ENCODE measurements at regions not wholly inside any gene's neighbourhood (a gene's known extent, or its start where the extent isn't known, plus 50 kb on each side); places are given as distances from the start of the nearest gene placed in this dataset.

- TF ChIP-seq, protein P1, sequence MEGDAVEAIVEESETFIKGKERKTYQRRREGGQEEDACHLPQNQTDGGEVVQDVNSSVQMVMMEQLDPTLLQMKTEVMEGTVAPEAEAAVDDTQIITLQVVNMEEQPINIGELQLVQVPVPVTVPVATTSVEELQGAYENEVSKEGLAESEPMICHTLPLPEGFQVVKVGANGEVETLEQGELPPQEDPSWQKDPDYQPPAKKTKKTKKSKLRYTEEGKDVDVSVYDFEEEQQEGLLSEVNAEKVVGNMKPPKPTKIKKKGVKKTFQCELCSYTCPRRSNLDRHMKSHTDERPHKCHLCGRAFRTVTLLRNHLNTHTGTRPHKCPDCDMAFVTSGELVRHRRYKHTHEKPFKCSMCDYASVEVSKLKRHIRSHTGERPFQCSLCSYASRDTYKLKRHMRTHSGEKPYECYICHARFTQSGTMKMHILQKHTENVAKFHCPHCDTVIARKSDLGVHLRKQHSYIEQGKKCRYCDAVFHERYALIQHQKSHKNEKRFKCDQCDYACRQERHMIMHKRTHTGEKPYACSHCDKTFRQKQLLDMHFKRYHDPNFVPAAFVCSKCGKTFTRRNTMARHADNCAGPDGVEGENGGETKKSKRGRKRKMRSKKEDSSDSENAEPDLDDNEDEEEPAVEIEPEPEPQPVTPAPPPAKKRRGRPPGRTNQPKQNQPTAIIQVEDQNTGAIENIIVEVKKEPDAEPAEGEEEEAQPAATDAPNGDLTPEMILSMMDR (IDR thresholded peaks at IDR 0.05; ENCODE audit: unreplicated experiment): no peak
- no peak for DNase-seq
- Mint-ChIP-seq H3K9me3 (ENCODE audit: low read depth, unreplicated experiment) (no peaks in the 10 kb centered on the region), H3K4me1 (ENCODE audit: low read depth, unreplicated experiment) (peaks cover 12% of the 10 kb centered on the region), H3K27me3 (ENCODE audit: unreplicated experiment) (no peaks in the 10 kb centered on the region), H3K36me3 (ENCODE audit: insufficient read depth, unreplicated experiment) (no peaks in the 10 kb centered on the region), H3K27ac (ENCODE audit: unreplicated experiment) (no peak overlapping the region), H3K4me3 (ENCODE audit: low read depth, unreplicated experiment) (no peak overlapping the region)
- CTCF ChIA-PET: no interaction called here
- intact Hi-C loops (cut with micrococcal nuclease; ENCODE audit: unreplicated experiment): no loop called here
- BruUV-seq (replicated peaks): no TSS peak
These were observed 191.5 kb upstream of the BTG1 start for GRCh38 chr12:92337128-92337527.

GRCh38 chr12:92336641-92337040 is 191.0 kb upstream of the BTG1 start:
- Mint-ChIP-seq H3K4me3 (ENCODE audit: low read depth, unreplicated experiment) (no peak overlapping the region), H3K4me1 (ENCODE audit: low read depth, unreplicated experiment) (peaks cover 9% of the 10 kb centered on the region), H3K27ac (ENCODE audit: unreplicated experiment) (no peak overlapping the region), H3K36me3 (ENCODE audit: insufficient read depth, unreplicated experiment) (no peaks in the 10 kb centered on the region), H3K9me3 (ENCODE audit: low read depth, unreplicated experiment) (no peaks in the 10 kb centered on the region), H3K27me3 (ENCODE audit: unreplicated experiment) (no peaks in the 10 kb centered on the region)
- intact Hi-C loops (cut with micrococcal nuclease; ENCODE audit: unreplicated experiment): no loop called here
- CTCF ChIA-PET: no interaction called here
- TF ChIP-seq, protein P1 (IDR thresholded peaks at IDR 0.05; ENCODE audit: unreplicated experiment): no peak
- BruUV-seq (replicated peaks): no TSS peak
- DNase-seq: no peak

DNA sequence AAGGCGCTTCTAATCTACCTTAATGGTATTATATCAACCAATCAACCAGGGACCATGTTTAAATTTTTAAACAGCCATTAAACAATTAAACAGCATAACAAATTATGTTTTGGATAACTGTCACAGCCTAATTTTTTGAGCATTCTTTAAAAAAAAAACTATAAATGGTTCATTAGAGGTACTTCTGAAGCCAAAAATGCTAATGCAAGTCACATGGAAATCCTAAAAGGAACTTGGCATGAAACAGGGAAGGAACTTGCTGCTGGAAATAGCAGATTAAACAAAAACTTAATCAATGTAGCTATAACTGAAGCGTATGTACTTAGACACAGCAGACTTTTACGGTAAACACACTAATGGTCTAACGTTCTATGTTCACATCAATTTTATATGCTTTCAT is 190.2 kb upstream of the BTG1 start:
- H3K36me3 Mint-ChIP-seq (ENCODE audit: insufficient read depth, unreplicated experiment): no peaks in the 10 kb centered on the region
- no peaks in the 10 kb centered on the region for H3K9me3 Mint-ChIP-seq (ENCODE audit: low read depth, unreplicated experiment)
- intact Hi-C loops (cut with micrococcal nuclease; ENCODE audit: unreplicated experiment): no loop called here
- TF ChIP-seq, protein P1 (IDR thresholded peaks at IDR 0.05; ENCODE audit: unreplicated experiment): no peak
- peaks cover 1% of the 10 kb centered on the region for H3K4me1 Mint-ChIP-seq (ENCODE audit: low read depth, unreplicated experiment)
- no peaks in the 10 kb centered on the region for H3K27me3 Mint-ChIP-seq (ENCODE audit: unreplicated experiment)
- no TSS peak for BruUV-seq (replicated peaks)
- no peak for DNase-seq
- CTCF ChIA-PET: interaction anchor here (0.6 kb wide), 1 partner anchor 173 kb away, joined by 3 read pairs; no protein-coding TSS in a partner anchor
- H3K27ac Mint-ChIP-seq (ENCODE audit: unreplicated experiment): no peak overlapping the region
- H3K4me3 Mint-ChIP-seq (ENCODE audit: low read depth, unreplicated experiment): no peak overlapping the region

- no TSS peak for BruUV-seq (replicated peaks)
- CTCF ChIA-PET: no interaction called here
These were observed 188.9 kb upstream of the BTG1 start for GRCh38 chr12:92334552-92334951.

More at GRCh38 chr12:92334552-92334951, 188.9 kb upstream of the BTG1 start:
- H3K27me3 Mint-ChIP-seq (ENCODE audit: unreplicated experiment): no peaks in the 10 kb centered on the region
- no peaks in the 10 kb centered on the region for H3K4me1 Mint-ChIP-seq (ENCODE audit: low read depth, unreplicated experiment)
- TF ChIP-seq, protein P1 (IDR thresholded peaks at IDR 0.05; ENCODE audit: unreplicated experiment): no peak
- H3K9me3 Mint-ChIP-seq (ENCODE audit: low read depth, unreplicated experiment): no peaks in the 10 kb centered on the region
- intact Hi-C loops (cut with micrococcal nuclease; ENCODE audit: unreplicated experiment): no loop called here
- no peak for DNase-seq
- H3K36me3 Mint-ChIP-seq (ENCODE audit: insufficient read depth, unreplicated experiment): no peaks in the 10 kb centered on the region
- no peak overlapping the region for H3K27ac Mint-ChIP-seq (ENCODE audit: unreplicated experiment)
- H3K4me3 Mint-ChIP-seq (ENCODE audit: low read depth, unreplicated experiment): no peak overlapping the region

Measured in Calu3 (cell line).